Caco-2 (cell line): ENCODE measurements at regions not wholly inside any gene's neighbourhood (a gene's known extent, or its start where the extent isn't known, plus 50 kb on each side); places are given as distances from the start of the nearest gene placed in this dataset.

ENCODE experiments used
- BruUV-seq: library from RNA; stranded (reverse); fragments of 400-500 nt; replicated peaks from 2 replicates; lab custom pipeline; 2021; lab: Mats Ljungman, UMichigan
- CTCF ChIA-PET: fragments of 300-600 bp; sonication (Branson Sonifier 250); formaldehyde crosslinking; loops from one replicate; lab custom pipeline; 2022; ENCODE audit warnings: antibody characterized with exemption; lab: Charles Lee
- POLR2A ChIA-PET: fragments of 300-600 bp; sonication (Branson Sonifier 250); formaldehyde crosslinking; loops from one replicate; lab custom pipeline; 2022; ENCODE audit warnings: antibody characterized with exemption; lab: Charles Lee
- DNase-seq, 2 experiments: peaks; one replicate each; pipeline versions ENCODE4 v3.0.0 to v3.0.0-alpha.2; 2020 to 2022
- H3K27me3 ChIP-seq: replicated peaks from 2 replicates; pipeline ENCODE4 v1.6.0; 2011; ENCODE audit warnings: low read length; ENCODE audit not compliant: control insufficient read depth, insufficient read depth
- H3K36me3 ChIP-seq: 2 replicates; pipeline ENCODE4 v1.5.1; 2011; ENCODE audit warnings: low read length; ENCODE audit not compliant: control insufficient read depth, insufficient read depth
- H3K4me1 ChIP-seq: fragments of 250-450 bp; sonication (Bioruptor Pico); 2 replicates; pipeline ENCODE4 v1.5.1; 2020; ENCODE audit warnings: mild to moderate bottlenecking
- H3K4me3 ChIP-seq: 2 replicates; pipeline ENCODE4 v1.5.1; 2011; ENCODE audit warnings: low read depth, mild to moderate bottlenecking, control low read depth, low read length
- H3K9me3 ChIP-seq: fragments of 250-450 bp; sonication (Bioruptor Pico); 2 replicates; pipeline ENCODE4 v1.5.1; 2020; ENCODE audit warnings: mild to moderate bottlenecking, moderate library complexity
- H3K27ac Mint-ChIP-seq: one replicate; pipeline ENCODE4 v1.8.0; 2022; ENCODE audit warnings: mixed read lengths; ENCODE audit not compliant: unreplicated experiment
- H3K27me3 Mint-ChIP-seq: one replicate; pipeline ENCODE4 v1.8.0; 2022; ENCODE audit warnings: mixed read lengths; ENCODE audit not compliant: insufficient read depth, unreplicated experiment
- H3K36me3 Mint-ChIP-seq: one replicate; pipeline ENCODE4 v1.8.0; 2022; ENCODE audit warnings: mild to moderate bottlenecking, mixed read lengths; ENCODE audit not compliant: insufficient read depth, unreplicated experiment
- H3K4me1 Mint-ChIP-seq: one replicate; pipeline ENCODE4 v1.8.0; 2022; ENCODE audit warnings: low read depth, mixed read lengths; ENCODE audit not compliant: unreplicated experiment
- H3K4me3 Mint-ChIP-seq: one replicate; pipeline ENCODE4 v1.8.0; 2022; ENCODE audit warnings: mild to moderate bottlenecking, moderate library complexity, mixed read lengths; ENCODE audit not compliant: unreplicated experiment
- H3K9me3 Mint-ChIP-seq: one replicate; pipeline ENCODE4 v1.8.0; 2022; ENCODE audit warnings: mixed read lengths; ENCODE audit not compliant: unreplicated experiment
- intact Hi-C: fragments of 100-400 bp; cut with micrococcal nuclease; formaldehyde crosslinking; loops from one replicate; pipeline ENCODE4 v1.10.0; 2022; ENCODE audit not compliant: unreplicated experiment
- TF ChIP-seq, protein P1 (sequence below), 2 experiments: fragments of 200-600 bp in 1 of 2; IDR thresholded peaks; 1 replicate in 1 of 2; 2 replicates in 1 of 2; pipeline versions ENCODE4 v1.5.1 to v1.8.0; 2011 to 2022; ENCODE audit warnings: antibody characterized with exemption in 1 of 2, control low read depth in 1 of 2, inconsistent platforms in 1 of 2, low read depth in 1 of 2, low read length in 1 of 2, mild to moderate bottlenecking in 1 of 2, moderate library complexity in 1 of 2; ENCODE audit not compliant: insufficient read depth in 1 of 2, severe bottlenecking in 1 of 2, unreplicated experiment in 1 of 2

DNA sequence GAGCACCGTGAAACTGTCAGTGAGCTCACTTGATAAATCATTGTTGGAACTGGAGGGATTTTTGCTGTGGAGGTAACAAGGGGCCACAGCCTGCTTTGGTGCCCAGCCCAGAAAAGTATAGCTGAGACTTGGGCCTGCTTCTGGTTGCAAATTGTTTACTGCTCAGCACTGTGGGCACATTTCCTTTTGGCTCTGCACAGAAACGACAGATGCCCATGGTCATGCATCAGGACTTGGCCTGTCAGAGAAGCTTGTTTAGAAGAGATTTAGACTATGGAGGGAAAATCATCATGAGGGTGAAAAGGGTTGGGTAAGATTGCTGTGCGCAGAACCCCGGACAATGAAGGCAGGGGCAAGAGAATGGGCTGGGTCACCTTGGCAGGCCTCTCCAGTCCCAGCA is 286.1 kb upstream of the CTNNB1 start:
- Histone ChIP-seq H3K27me3 (no peaks in the 10 kb centered on the region), H3K4me1 (peaks cover 19% of the 10 kb centered on the region), H3K4me3 (no peak overlapping the region), H3K9me3 (no peaks in the 10 kb centered on the region), H3K36me3 (no peaks in the 10 kb centered on the region)
- Mint-ChIP-seq H3K27me3 (no peaks in the 10 kb centered on the region), H3K36me3 (no peaks in the 10 kb centered on the region), H3K27ac (peak overlapping the region; percentile 43), H3K4me1 (peaks cover 13% of the 10 kb centered on the region), H3K4me3 (no peak overlapping the region), H3K9me3 (no peaks in the 10 kb centered on the region)
- intact Hi-C loops: no loop called here
- TF ChIP-seq, protein P1, sequence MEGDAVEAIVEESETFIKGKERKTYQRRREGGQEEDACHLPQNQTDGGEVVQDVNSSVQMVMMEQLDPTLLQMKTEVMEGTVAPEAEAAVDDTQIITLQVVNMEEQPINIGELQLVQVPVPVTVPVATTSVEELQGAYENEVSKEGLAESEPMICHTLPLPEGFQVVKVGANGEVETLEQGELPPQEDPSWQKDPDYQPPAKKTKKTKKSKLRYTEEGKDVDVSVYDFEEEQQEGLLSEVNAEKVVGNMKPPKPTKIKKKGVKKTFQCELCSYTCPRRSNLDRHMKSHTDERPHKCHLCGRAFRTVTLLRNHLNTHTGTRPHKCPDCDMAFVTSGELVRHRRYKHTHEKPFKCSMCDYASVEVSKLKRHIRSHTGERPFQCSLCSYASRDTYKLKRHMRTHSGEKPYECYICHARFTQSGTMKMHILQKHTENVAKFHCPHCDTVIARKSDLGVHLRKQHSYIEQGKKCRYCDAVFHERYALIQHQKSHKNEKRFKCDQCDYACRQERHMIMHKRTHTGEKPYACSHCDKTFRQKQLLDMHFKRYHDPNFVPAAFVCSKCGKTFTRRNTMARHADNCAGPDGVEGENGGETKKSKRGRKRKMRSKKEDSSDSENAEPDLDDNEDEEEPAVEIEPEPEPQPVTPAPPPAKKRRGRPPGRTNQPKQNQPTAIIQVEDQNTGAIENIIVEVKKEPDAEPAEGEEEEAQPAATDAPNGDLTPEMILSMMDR (IDR thresholded peaks at IDR 0.05; ENCODE audit: insufficient read depth in 1 of 2, low read depth in 1 of 2, low read length in 1 of 2, severe bottlenecking in 1 of 2, unreplicated experiment in 1 of 2): no peak
- POLR2A ChIA-PET: no interaction called here
- no peak for DNase-seq
- CTCF ChIA-PET: no interaction called here
- BruUV-seq: no TSS peak

DNA sequence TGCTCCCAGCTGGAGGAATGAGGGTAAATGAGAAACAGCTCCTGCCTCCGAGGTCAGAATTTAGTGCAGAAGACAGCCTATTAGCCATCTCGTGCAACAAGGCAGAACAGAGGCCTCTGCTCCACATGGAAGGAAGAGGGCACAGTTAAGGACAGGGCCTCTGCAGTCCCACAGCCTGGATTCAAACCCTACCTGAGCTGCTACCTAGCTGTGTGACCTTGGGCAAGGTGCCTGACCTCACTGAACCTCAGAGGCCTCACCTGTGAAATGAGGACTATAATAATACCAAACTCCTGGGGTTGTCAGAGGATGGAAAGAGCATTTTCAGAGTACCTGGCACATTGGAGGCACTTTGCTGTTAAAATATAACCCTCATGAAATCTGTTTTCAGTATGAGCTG is 285.7 kb upstream of the CTNNB1 start:
- Mint-ChIP-seq H3K27me3 (no peaks in the 10 kb centered on the region), H3K4me1 (peaks cover 13% of the 10 kb centered on the region), H3K4me3 (no peak overlapping the region), H3K36me3 (no peaks in the 10 kb centered on the region), H3K27ac (peak overlapping the region; percentile 43), H3K9me3 (no peaks in the 10 kb centered on the region)
- no TSS peak for BruUV-seq
- DNase-seq: no peak
- Histone ChIP-seq H3K4me1 (peaks cover 19% of the 10 kb centered on the region), H3K27me3 (no peaks in the 10 kb centered on the region), H3K9me3 (no peaks in the 10 kb centered on the region), H3K4me3 (no peak overlapping the region), H3K36me3 (no peaks in the 10 kb centered on the region)
- ChIA-PET CTCF (no interaction called here), POLR2A (no interaction called here)
- intact Hi-C loops: no loop called here
- TF ChIP-seq, protein P1 (IDR thresholded peaks at IDR 0.05; ENCODE audit: insufficient read depth in 1 of 2, low read depth in 1 of 2, low read length in 1 of 2, severe bottlenecking in 1 of 2, unreplicated experiment in 1 of 2): no peak

DNA sequence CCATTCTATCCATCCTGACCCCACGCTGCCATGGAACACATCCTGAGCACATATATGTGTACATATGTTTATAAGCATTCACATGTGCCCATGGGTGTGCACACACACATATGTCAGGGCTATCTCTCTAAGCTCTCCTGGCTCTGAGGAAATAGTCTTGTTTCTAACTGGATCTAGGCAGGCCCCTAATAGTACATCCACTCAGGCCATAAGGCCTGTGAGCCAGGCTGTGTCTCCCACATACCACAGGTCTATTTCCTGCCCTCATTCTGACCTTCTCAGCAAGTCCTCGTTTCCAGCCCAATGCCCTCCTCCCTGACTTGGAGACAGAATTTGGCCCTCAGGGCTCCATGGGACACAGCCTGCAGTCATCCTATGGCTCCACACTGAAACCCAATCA is 284.8 kb upstream of the CTNNB1 start:
- Mint-ChIP-seq H3K9me3 (no peaks in the 10 kb centered on the region), H3K4me3 (no peak overlapping the region), H3K36me3 (no peaks in the 10 kb centered on the region), H3K4me1 (peaks cover 13% of the 10 kb centered on the region), H3K27ac (no peak overlapping the region), H3K27me3 (no peaks in the 10 kb centered on the region)
- DNase-seq: no peak
- no peak overlapping the region for H3K4me3 ChIP-seq
- intact Hi-C loops: no loop called here
- no peaks in the 10 kb centered on the region for H3K27me3 ChIP-seq
- POLR2A ChIA-PET: no interaction called here
- H3K9me3 ChIP-seq: no peaks in the 10 kb centered on the region
- no TSS peak for BruUV-seq
- CTCF ChIA-PET: no interaction called here
- peaks cover 19% of the 10 kb centered on the region for H3K4me1 ChIP-seq
- no peaks in the 10 kb centered on the region for H3K36me3 ChIP-seq
- TF ChIP-seq, protein P1 (IDR thresholded peaks at IDR 0.05; ENCODE audit: insufficient read depth in 1 of 2, low read depth in 1 of 2, low read length in 1 of 2, severe bottlenecking in 1 of 2, unreplicated experiment in 1 of 2): no peak
